ENCODE measurements at regions not wholly inside any gene's neighbourhood (a gene's known extent, or its start where the extent isn't known, plus 50 kb on each side); places are given as distances from the start of the nearest gene placed in this dataset.

GRCh38 chr2:105468582-105469042 is 69.8 kb upstream of the FHL2 start:
- DNase-seq (ENCODE audit: low read depth in 4 of 4, low spot score in 2 of 4), result no peak

- no peak for DNase-seq (ENCODE audit: low read depth in 4 of 4, low spot score in 2 of 4)
These were observed 65.5 kb upstream of the FHL2 start for GRCh38 chr2:105464325-105464724.

- no peak for DNase-seq (ENCODE audit: low read depth in 4 of 4, low spot score in 2 of 4)
These were observed 61.3 kb upstream of the FHL2 start for GRCh38 chr2:105460048-105460732.

- no peak for DNase-seq (ENCODE audit: low read depth in 4 of 4, low spot score in 2 of 4)
These were observed 59.2 kb upstream of the FHL2 start for GRCh38 chr2:105458076-105458475.

GRCh38 chr2:105455488-105456003 is 56.7 kb upstream of the FHL2 start:
- DNase-seq (ENCODE audit: low read depth in 4 of 4, low spot score in 2 of 4), result no peak

GRCh38 chr2:105454801-105455485 is 56.1 kb upstream of the FHL2 start:
- no peak for DNase-seq (ENCODE audit: low read depth in 4 of 4, low spot score in 2 of 4)

- DNase-seq (ENCODE audit: low read depth in 4 of 4, low spot score in 2 of 4), result no peak
These were observed 52.8 kb upstream of the FHL2 start for GRCh38 chr2:105451571-105452166.

GRCh38 chr2:105450471-105450870 is 51.6 kb upstream of the FHL2 start:
- DNase-seq (ENCODE audit: low read depth in 4 of 4, low spot score in 2 of 4), result no peak

- no peak for DNase-seq (ENCODE audit: low read depth in 4 of 4, low spot score in 2 of 4)
These were observed 50.2 kb upstream of the FHL2 start for GRCh38 chr2:105449076-105449475.
